HL-60 (cell line): ENCODE measurements at regions not wholly inside any gene's neighbourhood (a gene's known extent, or its start where the extent isn't known, plus 50 kb on each side); places are given as distances from the start of the nearest gene placed in this dataset.

ENCODE experiments used
- POLR2AphosphoS5 ChIP-seq: IDR thresholded peaks from 2 replicates; pipeline ENCODE4 v1.6.1; 2012; ENCODE audit warnings: low read depth
- TF ChIP-seq, protein P1 (sequence below): IDR thresholded peaks from one replicate; pipeline ENCODE4 v1.5.1; 2011; ENCODE audit warnings: low read length, control low read depth, inconsistent platforms; ENCODE audit not compliant: insufficient read depth
- TF ChIP-seq, protein P2 (sequence below): IDR thresholded peaks from 2 replicates; pipeline ENCODE4 v1.6.1; 2012; ENCODE audit warnings: low read depth; ENCODE audit not compliant: insufficient replicate concordance

DNA sequence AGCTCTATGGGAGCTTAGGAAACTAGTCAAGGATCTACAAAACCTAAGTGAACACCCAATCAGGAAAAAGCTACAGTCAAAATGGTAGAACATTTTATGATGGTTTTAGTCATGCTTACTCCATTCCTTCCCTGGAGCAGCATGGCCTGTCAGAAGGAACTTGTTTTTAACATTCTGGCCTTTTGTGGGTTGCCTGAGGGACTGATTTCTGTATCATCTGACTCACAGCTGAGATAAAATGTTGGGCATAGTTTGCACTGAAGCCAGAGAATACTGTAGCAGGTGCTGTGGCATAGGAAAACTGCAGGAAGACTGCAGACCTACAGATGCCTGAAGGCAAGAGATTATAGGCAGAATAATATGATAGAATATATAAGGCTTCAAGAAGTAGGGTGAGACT is 719.6 kb upstream of the GRAMD2B start:
- TF ChIP-seq, protein P1, sequence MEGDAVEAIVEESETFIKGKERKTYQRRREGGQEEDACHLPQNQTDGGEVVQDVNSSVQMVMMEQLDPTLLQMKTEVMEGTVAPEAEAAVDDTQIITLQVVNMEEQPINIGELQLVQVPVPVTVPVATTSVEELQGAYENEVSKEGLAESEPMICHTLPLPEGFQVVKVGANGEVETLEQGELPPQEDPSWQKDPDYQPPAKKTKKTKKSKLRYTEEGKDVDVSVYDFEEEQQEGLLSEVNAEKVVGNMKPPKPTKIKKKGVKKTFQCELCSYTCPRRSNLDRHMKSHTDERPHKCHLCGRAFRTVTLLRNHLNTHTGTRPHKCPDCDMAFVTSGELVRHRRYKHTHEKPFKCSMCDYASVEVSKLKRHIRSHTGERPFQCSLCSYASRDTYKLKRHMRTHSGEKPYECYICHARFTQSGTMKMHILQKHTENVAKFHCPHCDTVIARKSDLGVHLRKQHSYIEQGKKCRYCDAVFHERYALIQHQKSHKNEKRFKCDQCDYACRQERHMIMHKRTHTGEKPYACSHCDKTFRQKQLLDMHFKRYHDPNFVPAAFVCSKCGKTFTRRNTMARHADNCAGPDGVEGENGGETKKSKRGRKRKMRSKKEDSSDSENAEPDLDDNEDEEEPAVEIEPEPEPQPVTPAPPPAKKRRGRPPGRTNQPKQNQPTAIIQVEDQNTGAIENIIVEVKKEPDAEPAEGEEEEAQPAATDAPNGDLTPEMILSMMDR = no peak
- TF ChIP-seq POLR2AphosphoS5 = no peak
- TF ChIP-seq, protein P2, sequence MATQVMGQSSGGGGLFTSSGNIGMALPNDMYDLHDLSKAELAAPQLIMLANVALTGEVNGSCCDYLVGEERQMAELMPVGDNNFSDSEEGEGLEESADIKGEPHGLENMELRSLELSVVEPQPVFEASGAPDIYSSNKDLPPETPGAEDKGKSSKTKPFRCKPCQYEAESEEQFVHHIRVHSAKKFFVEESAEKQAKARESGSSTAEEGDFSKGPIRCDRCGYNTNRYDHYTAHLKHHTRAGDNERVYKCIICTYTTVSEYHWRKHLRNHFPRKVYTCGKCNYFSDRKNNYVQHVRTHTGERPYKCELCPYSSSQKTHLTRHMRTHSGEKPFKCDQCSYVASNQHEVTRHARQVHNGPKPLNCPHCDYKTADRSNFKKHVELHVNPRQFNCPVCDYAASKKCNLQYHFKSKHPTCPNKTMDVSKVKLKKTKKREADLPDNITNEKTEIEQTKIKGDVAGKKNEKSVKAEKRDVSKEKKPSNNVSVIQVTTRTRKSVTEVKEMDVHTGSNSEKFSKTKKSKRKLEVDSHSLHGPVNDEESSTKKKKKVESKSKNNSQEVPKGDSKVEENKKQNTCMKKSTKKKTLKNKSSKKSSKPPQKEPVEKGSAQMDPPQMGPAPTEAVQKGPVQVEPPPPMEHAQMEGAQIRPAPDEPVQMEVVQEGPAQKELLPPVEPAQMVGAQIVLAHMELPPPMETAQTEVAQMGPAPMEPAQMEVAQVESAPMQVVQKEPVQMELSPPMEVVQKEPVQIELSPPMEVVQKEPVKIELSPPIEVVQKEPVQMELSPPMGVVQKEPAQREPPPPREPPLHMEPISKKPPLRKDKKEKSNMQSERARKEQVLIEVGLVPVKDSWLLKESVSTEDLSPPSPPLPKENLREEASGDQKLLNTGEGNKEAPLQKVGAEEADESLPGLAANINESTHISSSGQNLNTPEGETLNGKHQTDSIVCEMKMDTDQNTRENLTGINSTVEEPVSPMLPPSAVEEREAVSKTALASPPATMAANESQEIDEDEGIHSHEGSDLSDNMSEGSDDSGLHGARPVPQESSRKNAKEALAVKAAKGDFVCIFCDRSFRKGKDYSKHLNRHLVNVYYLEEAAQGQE = no peak
